Ureter (tissue), 1 donor: ENCODE measurements at regions not wholly inside any gene's neighbourhood (a gene's known extent, or its start where the extent isn't known, plus 50 kb on each side); places are given as distances from the start of the nearest gene placed in this dataset.

Source experiments
- DNase-seq: peaks from one replicate; pipeline ENCODE4 v3.0.0-alpha.2; 2020; ENCODE audit warnings: low spot score
- donor health status: DM: yes; HTN: yes; CAD: no.

DNA sequence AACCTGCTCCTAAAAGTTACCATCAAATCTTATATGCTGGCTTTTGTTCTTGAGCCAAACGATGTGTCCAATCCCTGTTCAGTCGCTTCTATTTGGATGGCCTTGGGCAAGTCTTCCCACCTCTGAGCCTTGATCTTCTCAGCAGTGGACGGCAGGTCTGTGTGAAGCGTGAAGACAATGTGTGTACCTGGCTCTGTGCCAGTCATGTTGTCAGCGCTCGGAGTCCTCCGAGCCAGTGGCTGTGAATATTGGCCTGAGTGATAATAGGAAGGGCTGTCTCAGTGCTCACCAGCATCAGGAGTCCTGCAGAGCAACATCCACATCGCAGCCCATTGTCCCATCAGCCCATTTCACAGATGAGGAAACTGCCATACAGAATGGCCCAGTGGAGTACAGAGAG, 219.0 kb downstream of the CDC5L start:
- no peak for DNase-seq

DNA sequence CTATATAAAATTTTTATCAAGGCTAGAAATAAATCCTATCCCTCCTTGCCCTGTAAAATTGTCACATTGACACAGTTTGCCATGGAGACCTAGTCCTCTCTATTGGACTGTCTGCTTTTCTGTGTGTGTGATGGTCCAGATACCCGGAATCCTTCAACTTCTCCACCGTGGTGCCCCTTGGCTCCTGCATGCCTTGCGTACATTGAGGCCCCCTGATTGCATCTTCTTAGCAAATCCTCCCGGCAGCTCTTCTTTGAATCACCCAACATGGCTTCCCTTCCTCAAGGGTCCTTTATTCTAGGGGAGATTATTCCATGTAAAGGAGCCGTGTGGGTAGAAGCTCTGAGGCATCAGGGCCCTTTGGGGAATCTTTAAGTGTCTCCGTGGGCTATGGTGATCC, 219.5 kb downstream of the CDC5L start:
- DNase-seq = no peak

DNA sequence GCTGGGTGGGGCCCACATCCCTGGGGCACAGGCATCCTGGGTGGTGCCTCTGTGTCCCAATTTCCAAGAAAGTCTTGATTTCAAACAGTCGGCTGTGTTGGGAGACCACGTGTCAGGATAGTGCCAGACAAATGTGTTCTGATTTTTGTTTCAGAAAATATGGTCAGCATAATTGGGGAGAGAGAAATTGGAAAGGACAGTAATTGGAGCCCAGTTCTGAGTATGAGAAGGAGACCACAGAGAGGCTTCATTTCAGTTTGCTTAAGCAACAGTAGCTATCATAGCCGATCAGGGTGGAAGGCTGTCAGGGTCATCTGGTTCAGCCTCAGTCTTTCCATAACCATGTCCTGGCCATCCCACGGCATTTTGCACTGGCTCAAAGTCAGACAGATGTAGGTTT, 220.7 kb downstream of the CDC5L start:
- DNase-seq = no peak

DNA sequence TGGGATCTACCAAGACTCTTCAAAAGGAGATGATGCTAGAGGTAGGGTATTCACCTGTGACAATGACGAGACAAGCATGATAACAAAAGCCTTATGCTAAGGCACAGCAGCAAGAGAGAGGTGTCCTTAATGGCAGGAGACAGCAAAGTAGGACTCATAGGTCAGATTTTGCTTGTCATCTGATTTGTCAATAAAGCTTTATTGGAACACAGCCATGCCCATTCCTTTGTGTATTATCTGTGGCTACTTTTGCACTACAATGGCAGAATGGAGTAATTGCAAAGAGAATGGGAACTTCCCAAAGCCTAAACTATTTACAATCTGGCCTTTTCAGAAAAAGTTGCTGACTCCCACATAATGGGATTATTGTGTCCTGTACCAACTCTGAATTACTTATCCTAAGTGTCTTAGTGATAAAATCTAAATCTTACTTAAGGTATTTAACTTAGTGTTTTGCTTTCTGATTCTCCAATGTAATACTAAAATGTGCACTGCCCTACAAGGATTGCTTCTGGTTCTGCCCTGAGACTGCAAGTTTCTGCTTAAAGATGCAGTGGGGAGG, 221.6 kb downstream of the CDC5L start:
- DNase-seq = no peak

DNA sequence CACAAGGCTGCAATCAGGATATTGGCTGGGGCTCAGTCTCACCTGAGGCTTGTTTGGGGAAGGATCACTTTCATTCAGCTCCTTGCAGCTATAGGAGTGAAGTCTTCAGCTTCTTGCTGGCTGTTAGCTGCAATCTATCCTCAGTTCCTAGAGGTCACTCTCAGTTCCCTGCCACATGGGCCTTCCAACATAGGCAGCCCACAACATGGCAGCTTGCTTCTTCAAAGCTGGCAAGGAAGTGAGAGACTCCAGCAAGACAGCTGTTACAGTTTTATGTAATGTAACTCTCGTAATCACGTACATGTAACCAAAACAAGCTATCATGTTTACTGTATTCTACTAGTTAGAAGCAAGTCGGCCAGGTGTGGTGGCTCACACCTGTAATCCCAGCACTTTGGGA, 226.9 kb downstream of the CDC5L start:
- no peak for DNase-seq

DNA sequence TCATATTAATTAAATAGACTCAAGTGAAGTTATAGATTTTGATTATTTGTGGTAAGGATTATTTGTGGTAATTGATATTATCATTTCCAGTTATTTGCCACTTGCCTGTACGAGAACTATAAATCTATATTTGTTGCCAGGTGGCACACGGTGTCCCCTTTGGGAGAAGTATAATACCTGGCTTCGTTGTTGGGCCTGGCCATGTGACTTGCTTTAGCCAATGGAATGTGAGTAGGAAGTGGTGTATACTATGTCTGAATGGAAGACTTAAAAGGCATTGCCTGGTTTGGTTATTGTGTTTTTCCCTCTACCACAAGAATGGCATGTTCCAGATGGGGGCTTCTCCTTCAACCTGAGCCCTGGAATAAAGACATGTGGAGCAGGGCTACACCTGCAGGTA, 228.1 kb downstream of the CDC5L start:
- DNase-seq = no peak

DNA sequence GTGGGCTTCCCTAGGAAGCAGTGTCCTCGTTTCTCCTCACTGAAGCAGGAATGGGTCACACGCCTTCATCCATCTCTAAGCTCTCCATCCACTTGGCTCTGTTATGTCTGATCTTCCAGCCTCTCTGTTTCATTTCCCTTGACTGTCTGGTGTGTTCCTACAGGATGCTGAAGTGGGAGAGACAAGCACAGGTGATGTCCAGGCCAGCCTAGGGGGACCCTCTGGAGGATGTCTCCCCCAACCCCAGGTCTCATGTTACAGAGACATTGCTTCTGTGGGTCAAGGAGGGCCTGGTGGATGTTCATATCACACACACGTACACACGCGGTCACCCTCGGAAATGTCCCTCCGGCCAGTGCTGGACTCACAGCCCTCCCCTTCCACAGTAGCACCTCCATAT, 229.9 kb downstream of the CDC5L start:
- DNase-seq = no peak

DNA sequence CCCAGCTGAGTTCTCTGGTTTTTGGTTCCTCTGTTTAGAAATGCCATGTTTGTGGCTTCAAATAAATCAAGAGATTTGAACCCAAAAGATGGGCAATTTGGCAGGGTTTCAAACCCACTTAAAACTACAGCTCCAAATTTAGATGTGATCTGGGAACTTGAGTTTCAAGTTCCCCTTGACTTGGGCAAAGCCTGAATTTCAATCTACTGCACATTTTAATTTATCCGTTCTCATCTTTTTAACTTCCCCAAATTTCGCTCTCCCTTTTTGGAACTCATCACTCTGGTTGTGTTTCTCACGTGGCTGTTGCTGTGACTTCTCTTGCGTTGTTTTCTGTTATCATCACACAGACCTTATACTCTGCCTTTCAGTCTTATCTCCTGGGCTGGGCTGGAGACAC, 230.9 kb downstream of the CDC5L start:
- DNase-seq = no peak

DNA sequence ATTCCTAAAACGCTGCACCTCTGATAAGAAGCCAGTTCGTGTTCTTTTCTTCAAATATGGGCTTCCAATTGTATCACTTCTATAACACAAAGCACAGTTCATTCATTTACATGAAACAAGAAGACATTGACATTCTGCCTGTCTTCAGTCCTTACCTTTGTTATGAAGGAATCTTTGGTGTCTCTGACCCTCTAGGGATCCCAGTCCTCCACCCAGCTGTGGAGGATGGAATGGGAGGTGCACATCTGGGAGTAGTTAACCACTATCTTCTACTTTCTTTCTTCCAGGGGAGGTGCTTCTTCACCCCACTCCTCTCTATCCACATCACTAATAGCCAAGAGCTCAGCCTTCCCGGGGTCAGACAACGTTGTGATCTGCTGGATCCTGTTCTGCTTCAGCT, 233.4 kb downstream of the CDC5L start:
- DNase-seq = no peak

DNA sequence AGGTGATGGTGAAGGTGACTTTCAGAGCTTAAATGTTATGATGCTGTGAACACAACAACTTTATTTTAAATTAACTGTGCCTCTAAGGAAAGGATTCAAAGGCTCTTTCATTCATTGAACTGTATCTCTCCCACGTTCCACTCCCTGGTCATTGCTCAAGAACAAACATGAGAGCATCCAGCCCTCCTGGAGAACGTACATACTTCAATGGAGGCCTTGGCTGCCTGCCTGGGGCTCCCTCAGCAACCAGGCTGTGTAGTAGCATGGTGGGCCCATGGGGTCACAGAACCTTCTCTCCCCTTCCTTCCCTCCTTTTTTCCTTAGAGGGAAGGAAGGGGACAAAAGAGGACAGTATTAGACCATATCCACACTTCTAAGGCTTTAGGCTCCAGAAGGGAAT, 234.3 kb downstream of the CDC5L start:
- no peak for DNase-seq

DNA sequence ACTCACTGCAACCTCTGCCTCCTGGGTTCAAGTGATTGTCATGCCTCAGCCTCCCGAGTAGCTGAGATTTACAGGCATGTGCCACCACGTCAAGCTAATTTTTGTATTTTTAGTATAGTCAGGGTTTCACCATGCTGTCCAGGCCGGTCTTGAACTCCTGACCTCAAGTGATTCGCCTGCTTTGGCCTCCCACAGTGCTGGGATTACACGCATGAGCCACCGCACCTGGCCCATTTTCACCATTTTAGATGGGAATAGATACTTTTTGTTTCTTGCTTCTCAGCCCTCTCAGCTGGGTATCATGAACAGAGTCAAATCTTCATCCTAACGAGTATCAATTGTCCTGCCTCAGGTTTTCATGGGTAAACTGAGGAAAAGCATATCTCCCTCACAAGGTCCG, 235.0 kb downstream of the CDC5L start:
- no peak for DNase-seq

DNA sequence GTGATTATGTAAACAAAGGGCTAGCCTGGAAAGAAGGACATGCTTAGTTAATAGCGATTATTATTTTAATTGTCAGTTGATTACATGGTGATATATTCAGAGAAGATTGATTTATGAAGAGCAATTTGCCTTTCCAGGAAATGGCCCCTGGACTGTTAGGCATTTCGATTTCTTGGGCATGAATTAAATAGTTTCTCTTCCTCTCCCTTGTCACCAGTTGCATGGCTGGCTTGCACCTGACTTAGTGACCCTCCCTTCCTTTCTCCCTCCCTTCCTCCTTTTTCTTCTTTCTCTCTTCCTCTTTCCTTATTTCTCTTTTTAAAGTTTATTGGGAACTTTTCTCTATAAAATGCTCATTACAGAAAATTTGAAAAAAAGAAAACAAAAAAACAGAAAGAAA, 235.4 kb downstream of the CDC5L start:
- no peak for DNase-seq

DNA sequence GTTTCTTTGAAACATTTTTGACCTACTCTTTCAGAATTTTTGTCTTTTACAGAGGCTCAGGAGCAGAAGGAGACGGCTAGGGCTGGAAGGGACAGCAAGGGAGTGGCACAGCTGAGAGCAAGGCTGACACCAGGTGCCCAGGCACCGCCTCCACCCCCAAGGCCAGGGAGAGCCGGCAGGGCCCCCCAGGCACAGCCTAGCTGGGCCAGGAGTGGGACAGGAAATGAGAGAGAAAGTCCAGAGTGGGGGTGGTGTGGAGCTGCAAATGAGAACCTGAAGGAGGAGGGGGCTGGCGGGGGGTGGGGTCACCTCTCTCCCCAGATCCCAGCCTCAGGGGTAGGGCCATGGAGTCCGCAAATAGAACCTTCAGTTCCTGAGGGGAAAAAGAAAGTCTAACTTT, 236.7 kb downstream of the CDC5L start:
- DNase-seq = no peak

DNA sequence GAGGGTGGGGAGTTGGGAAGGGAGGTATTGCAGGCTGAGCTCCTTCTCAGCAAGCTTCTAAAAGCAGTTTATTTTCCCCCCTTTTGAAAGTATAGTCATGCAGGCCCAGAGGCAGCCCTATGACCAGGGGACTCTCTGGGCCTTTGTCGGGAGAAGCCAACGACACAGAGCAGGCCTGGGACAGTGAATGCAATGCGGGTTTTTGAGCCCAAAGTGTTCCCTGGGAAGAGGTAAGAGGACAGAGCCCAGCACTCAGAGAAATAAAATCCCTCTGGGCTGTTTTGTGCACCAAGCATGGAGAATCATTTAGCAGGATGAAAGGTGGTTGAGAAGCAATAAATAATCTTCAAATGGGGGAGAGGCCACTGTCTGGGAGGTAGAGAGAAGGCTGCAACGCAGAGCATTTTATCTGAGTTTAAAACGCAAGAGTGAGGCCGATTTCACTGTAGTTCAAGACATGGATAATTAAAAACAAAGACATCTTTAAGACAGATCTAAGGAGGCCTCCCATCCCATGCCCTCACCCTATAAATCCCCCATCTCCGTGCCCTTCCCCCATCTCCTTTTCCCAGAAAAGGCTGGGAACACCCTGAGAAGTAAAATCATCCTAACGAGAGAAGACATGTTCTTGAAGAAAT, 237.5 kb downstream of the CDC5L start:
- DNase-seq = no peak

DNA sequence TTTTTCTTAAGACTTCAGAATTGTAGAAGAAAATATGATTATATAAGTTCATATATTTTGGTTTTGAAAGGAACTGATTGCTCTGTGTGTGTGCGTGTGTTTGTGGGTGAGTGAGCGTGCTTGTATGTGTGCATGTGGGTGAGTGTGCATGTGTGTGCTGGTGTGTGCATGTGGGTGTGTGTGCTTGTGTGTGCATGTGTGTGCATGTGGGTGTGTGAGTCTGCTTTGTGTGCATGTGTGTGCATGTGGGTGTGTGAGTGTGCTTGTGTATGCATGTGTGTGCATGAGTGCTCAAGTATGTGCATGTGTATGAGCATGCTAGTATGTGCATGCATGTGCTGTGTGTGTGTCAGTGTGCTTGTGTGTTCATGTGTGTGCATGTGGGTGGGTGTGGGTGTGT, 238.5 kb downstream of the CDC5L start:
- DNase-seq = no peak

DNA sequence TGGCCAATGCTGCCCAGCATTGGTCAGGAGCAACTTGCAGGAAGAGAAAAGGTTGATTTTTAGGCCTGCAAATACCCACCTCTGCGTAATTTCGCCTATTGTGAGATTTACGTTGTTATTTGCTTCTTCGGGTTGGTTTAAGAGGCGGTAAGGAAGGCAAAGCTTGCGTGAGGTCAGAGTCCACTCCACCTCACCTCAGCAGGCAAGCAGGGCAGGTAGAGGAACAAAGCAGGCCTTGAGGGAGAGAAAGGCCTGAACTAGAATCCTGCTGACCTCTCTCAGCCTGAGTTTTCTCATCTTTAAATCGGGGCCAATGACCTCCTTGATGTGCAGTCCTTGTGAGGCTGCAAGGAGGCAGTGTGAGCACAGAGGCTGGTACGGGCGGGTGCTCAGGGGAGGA, 239.1 kb downstream of the CDC5L start:
- DNase-seq = no peak

DNA sequence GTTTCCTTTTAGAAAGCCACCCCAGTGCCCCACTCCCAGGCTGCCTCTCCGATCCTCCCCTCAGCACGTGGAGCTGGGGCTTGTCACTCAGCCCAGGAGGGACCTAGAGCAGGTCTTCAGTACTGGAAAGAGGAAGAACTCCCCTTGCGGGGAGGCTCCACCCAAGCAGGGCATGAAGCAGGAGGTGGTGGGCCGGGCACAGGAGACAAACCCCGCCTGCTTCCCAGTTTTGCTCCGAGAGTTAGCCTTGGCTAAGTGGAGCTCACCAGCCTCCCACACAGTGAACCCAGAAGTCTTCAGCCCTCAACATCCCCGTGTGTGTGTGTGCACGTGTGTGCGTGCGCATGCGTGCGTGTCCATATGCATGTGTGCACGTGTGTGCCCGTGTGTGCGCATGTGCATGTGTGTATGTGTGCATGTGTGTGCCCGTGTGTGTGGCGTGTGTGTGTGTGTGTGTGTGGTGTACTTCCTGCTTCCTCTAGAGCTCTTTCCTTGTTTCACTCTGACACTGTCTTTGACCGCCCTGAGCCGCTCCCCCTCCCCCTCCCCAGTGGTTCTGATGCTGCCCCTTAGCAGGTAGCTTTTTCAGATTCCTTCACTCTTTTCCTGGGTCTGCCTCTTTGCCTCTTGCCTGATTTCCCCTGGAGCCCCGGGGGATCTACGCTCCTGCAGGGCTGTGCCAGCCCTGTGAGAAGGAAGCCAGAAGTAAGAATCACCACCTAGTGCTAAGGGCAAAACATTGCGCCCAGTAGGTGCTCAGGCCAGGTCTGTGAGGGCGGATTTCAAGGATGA, 239.8 kb downstream of the CDC5L start:
- DNase-seq = no peak

DNA sequence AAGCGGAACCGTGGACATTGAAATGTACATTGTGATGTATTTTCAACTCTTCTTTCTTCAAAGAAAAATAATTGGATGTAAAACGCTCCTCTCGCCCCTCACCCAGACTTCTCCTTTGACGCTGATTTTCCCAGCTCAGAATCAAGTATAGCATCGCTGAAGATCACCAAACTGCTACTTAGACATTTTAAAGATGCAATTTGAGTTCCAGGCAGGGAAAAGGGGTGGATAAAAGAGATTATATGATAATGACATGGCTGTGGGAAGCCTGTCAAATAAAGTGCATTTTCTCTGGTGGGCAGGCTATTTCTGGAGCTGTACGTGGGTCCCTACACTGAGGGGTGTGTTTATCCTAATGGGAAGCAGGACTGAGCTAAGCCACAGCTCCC, 240.4 kb downstream of the CDC5L start:
- no peak for DNase-seq

DNA sequence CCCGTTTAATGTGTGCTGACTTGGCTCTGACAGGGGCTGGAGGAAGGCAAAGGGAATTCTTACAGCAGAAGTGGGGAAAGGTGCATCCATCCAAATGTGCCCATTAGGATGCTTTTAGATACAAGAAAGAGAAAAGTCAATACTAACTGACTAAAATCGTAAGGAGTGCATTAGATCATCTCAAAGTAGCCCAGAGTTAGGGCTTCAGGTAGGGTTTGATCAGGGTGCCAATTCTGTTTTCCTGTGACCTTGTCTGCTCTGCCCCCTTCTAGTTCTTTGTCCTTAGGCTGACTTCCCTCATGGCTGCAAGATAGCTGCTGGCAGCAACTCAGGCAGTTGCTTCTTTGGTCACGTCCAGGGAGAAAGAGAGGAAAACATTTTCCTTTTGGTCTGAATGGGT, 240.8 kb downstream of the CDC5L start:
- DNase-seq = no peak

DNA sequence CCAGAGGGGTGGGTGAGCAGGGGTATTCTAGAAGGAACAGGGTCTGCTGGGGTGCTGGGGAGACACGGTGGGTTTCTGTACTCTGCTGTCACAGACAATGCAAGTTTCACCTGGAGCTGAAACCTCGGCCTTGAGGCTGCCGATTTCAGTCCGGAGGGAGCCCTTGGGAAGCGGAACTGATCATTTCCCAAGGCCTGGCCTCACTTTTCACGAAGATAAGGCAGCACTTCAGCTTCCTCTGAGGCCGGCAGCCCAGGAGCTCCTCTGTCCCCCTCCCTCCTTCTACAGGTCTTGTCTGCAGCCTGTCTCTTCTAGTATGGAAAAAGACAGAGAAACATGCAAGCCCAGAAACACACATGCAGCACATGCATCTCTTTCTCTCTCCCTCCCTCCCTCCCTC, 242.1 kb downstream of the CDC5L start:
- no peak for DNase-seq

DNA sequence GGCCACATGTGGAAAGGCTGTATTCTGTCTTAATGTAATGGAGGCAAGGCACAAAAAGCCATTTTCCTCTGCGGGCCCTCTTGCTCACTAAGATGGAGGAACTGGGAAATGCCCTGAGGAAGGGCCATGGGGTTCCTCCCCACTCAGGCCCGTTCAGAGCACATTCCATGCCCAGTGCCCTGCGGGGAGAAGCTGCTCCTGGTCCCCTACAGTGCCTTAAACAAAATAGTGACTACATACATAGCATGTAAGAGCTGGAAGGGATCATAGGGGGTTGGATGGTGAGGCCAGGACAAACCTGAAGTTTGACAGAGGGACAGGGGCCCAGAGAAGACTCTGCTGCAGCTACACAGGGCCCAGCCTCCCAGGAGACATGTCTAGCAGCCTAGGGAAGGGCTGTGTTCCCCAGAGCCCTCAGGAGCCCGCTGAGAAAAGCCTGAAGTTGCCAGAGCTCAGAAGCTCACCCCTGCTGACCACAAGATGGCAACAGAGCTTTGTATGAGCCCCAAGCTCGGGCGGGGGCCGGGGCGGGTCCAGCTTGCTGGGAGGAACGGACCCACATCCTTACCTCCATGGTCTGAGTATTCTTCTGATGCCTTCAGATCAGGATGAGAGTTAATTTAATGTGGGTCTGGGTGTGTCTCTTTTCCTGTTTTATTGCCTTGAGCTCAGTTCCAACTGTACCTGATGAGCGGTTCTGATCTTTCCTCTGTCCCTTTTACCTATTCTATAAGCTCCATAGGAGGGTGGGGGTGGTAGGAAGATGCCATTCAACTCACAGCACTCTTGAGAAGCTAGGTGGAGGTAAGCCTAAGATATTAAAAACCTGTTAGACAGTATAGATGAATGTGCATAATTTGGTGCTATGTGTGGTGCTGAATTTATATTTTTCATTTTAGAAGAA, 242.9 kb downstream of the CDC5L start:
- no peak for DNase-seq

DNA sequence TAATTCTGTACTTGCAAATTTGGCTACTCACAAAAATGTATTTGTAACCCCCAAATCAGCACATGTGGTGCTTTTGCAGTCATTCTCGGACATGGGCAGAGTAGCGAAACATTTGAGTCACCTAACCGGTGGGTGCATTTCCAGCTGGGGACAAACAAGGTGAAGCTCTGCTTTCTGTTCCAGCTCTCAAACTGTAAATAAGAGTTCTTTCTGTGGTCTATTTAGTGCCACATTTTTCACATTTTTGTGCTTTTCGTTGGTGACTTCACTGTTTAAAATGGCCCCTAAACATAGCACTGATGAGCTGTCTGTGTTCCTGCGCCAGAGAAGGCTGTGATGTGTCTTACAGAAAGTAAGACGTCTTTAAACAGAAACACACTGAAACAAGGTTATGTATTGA, 244.5 kb downstream of the CDC5L start:
- DNase-seq = no peak

DNA sequence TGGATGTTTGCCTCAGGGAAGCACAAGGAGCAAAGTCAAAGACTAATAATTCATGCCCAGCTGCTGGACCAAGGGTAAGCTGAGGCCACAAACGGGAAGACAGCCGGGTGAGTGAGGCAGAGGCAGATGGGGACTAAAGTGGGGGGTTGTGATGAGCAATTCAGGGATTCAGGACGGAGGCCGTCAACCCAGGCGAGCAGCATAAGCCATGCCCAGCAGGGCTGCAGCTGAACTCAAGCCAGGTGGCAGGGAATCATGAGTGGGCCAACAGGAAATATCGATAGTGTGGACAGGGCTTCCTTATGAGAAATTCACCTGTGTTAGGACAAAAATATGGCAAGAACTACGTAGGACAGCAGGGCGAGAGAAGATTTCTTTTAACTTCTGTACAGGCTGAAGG, 246.8 kb downstream of the CDC5L start:
- no peak for DNase-seq
